Stimulated activated CD4-positive, alpha-beta T cell treated with anti-CD3 and anti-CD28 coated beads, Interleukin-1b, Interleukin-23, amount 100 ng/mL, for 4 hours (primary cell): ENCODE measurements at regions not wholly inside any gene's neighbourhood (a gene's known extent, or its start where the extent isn't known, plus 50 kb on each side); places are given as distances from the start of the nearest gene placed in this dataset.

ENCODE experiments used
- DNase-seq, 2 donors: peaks; one replicate each; pipeline ENCODE4 v3.0.0-alpha.2; 2020; ENCODE audit warnings: low read depth in 2 of 2

DNA sequence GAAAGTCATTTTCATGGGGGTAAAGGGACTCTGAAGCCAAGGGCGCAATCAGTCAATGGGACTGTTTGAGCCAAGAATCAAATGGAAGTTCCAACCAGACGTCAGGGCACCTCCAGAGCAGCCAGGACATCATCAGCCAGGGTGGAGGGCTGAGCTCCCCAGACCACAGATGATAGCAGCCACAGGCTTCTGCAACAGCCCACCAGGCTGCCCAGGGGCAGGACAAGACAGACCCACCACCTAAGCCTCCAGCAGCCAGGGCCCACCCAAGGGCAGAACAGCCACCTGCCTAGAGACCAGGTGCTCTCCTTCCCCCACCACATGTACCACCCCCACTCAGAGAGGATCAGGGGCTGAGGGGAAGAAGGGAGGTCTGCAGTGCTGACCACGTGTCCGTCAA is 53.8 kb upstream of the SLC66A3 start:
- DNase-seq, result no peak

DNA sequence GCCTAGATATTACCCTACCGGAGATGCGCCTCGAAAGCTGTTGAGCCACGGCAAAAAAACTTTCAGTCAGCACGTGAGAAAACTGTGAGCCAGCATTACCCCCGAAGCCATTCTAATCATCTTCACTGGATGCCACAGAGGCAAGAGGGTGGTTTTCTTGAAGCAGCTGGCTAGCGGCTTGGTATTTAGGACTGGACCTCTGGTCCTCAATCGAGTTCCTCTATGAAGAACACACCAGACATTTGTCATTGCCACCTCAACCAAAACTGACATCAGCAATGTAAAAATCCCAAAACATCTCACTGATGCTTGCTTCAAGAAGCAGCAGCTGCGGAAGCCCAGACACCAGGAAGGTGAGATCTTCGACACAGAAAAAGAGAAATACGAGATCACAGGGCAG is 52.8 kb upstream of the SLC66A3 start:
- DNase-seq, result no peak

DNA sequence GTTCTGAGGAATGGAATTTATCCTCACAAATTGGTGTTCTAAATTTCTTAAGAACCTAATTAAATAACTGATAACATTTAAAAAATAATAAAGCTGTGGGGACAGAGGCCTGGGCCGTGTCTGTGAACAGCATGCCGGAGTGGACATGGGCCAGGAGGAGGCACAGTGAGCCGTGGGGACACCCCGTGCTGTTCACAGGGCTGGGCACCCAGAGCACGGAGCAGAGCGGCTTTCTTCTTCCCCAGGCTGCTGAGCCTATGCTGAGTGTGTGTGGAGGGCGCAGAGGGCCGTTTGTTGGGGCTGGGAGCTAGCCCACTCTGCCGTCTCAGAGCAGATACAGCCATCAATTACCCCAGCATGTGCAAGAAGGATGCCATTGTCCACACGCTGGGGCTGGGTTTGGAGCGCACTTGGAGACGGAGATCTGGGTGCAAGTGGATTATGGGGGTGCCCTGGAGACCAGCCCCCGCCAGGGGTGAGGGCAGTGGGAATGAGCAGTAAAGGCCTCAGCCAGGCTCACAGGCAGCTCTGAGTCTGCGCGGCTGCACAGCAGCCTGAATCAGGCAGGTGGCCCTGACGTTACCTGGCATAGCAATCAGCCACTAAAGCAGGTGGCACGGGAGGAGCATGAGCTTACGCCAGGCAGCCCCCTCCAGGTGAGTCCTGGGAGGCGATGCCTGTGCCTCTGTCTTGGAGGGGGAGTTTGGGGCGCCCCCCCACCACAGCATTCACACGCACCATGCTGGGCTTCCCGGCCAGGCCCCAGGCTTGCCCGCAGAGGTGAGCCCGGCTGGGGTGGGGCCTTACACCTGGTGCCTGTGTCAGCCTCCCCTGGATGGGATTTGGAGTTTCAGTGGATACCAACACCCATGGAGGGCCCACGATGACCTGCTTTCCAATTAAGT is 52.1 kb upstream of the SLC66A3 start:
- no peak for DNase-seq

DNA sequence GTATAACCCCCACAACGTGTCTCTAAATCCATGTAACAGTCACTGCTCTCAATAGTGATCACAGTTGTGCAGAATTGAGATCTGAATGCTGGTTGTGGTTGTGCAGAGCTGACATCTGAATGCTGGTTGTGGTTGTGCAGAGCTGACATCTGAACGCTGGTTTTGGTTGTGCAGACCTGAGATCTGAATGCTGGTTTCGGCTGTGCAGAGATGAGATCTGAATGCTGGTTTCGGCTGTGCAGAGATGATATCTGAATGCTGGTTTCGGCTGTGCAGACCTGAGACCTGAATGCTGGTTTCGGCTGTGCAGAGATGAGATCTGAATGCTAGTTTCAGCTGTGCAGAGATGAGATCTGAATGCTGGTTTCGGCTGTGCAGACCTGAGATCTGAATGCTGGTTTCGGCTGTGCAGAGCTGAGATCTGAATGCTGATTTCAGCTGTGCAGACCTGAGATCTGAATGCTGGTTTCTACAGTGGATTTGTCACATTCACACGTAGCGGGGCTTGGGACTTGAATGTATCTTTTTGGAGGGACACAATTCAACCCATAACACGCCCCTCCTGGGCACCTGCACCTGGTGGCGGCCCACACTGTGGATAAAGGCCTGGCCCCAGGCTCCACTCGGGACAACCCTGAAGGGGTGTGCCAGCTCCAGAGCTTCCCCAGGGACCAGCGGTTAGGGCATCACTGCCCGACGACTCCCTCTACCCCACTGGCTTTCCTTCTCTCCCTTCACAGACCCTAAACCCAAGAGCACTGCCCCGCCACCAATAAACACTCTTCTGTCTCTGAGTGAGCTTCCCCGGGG is 51.1 kb upstream of the SLC66A3 start:
- DNase-seq, result peak in 1 of 2 donors; percentile 8

- DNase-seq, result no peak
These were observed 50.2 kb upstream of the SLC66A3 start for GRCh38 chr2:11104794-11105660.
